ENCODE measurements at regions not wholly inside any gene's neighbourhood (a gene's known extent, or its start where the extent isn't known, plus 50 kb on each side); places are given as distances from the start of the nearest gene placed in this dataset.

- no peak overlapping the region for H3K4me2 ChIP-seq (ENCODE audit: low read length)
- BruUV-seq (replicated peaks): no TSS peak
- H3K4me3 ChIP-seq (ENCODE audit: low read depth, low read length, poor library complexity, severe bottlenecking): no peak overlapping the region
- H4K20me1 ChIP-seq (ENCODE audit: insufficient read depth, low read length): no peaks in the 10 kb centered on the region
- POLR2A ChIA-PET: no interaction called here
- no peaks in the 10 kb centered on the region for H3K79me2 ChIP-seq (ENCODE audit: insufficient read depth, low read depth, low read length)
- CTCF ChIA-PET (ENCODE audit: unreplicated experiment): interaction anchor here (0.6 to 1.2 kb wide), 3 partner anchors 9 to 688 kb away, joined by 3 to 4 read pairs (median 3); no protein-coding TSS in a partner anchor
- H3K9me2 ChIP-seq (ENCODE audit: insufficient read depth, low read length): no peaks in the 10 kb centered on the region
- H3K9me3 ChIP-seq (ENCODE audit: low read length): no peaks in the 10 kb centered on the region
- peak; percentile 46 for DNase-seq (ENCODE audit: low spot score)
- no peak overlapping the region for H3K27ac ChIP-seq (ENCODE audit: low read depth, low read length, poor library complexity, severe bottlenecking)
- H3K36me3 ChIP-seq (ENCODE audit: insufficient read depth, low read length): no peaks in the 10 kb centered on the region
- intact Hi-C loops (cut with micrococcal nuclease; ENCODE audit: unreplicated experiment): loop anchor here (1.0 kb wide), 1 partner anchor 397 kb away; no protein-coding TSS in a partner anchor
- no peak overlapping the region for H2AFZ ChIP-seq (ENCODE audit: low read length)
- H3K4me1 ChIP-seq (ENCODE audit: insufficient read depth, low read length, poor library complexity, severe bottlenecking): no peaks in the 10 kb centered on the region
- TF ChIP-seq EZH2phosphoT487 (IDR thresholded peaks at IDR 0.05; ENCODE audit: borderline replicate concordance, low read depth, low read length): no peak
- TF ChIP-seq CTCF (conservative IDR thresholded peaks at IDR 0.05; ENCODE audit: low read length): peak; percentile 74
These were observed 51.7 kb upstream of the CHRDL1 start for GRCh38 chrX:110847334-110847733.

- H3K4me2 ChIP-seq (ENCODE audit: low read length): no peak overlapping the region
- no peak for TF ChIP-seq CTCF (conservative IDR thresholded peaks at IDR 0.05; ENCODE audit: low read length)
- TF ChIP-seq EZH2phosphoT487 (IDR thresholded peaks at IDR 0.05; ENCODE audit: borderline replicate concordance, low read depth, low read length): no peak
- no peaks in the 10 kb centered on the region for H3K9me3 ChIP-seq (ENCODE audit: low read length)
- H3K79me2 ChIP-seq (ENCODE audit: insufficient read depth, low read depth, low read length): no peaks in the 10 kb centered on the region
- no peak for DNase-seq (ENCODE audit: low spot score)
- no peaks in the 10 kb centered on the region for H4K20me1 ChIP-seq (ENCODE audit: insufficient read depth, low read length)
- no peak overlapping the region for H3K4me3 ChIP-seq (ENCODE audit: low read depth, low read length, poor library complexity, severe bottlenecking)
- intact Hi-C loops (cut with micrococcal nuclease; ENCODE audit: unreplicated experiment): no loop called here
- no peaks in the 10 kb centered on the region for H3K9me2 ChIP-seq (ENCODE audit: insufficient read depth, low read length)
- no peak overlapping the region for H2AFZ ChIP-seq (ENCODE audit: low read length)
- no TSS peak for BruUV-seq (replicated peaks)
- no peaks in the 10 kb centered on the region for H3K4me1 ChIP-seq (ENCODE audit: insufficient read depth, low read length, poor library complexity, severe bottlenecking)
- CTCF ChIA-PET (ENCODE audit: unreplicated experiment): no interaction called here
- POLR2A ChIA-PET: interaction anchor here (0.7 kb wide), 2 partner anchors 16 to 688 kb away, joined by 3 to 6 read pairs; no protein-coding TSS in a partner anchor
- H3K36me3 ChIP-seq (ENCODE audit: insufficient read depth, low read length): no peaks in the 10 kb centered on the region
- no peak overlapping the region for H3K27ac ChIP-seq (ENCODE audit: low read depth, low read length, poor library complexity, severe bottlenecking)
These were observed 50.5 kb upstream of the CHRDL1 start for GRCh38 chrX:110846071-110846470.
